ENCODE measurements at regions not wholly inside any gene's neighbourhood (a gene's known extent, or its start where the extent isn't known, plus 50 kb on each side); places are given as distances from the start of the nearest gene placed in this dataset.
"Not testable (repeated sequence)": the region's sequence is repeated elsewhere in the genome, so short reads cannot be mapped to it uniquely, and the experiment has no call there.

DNA sequence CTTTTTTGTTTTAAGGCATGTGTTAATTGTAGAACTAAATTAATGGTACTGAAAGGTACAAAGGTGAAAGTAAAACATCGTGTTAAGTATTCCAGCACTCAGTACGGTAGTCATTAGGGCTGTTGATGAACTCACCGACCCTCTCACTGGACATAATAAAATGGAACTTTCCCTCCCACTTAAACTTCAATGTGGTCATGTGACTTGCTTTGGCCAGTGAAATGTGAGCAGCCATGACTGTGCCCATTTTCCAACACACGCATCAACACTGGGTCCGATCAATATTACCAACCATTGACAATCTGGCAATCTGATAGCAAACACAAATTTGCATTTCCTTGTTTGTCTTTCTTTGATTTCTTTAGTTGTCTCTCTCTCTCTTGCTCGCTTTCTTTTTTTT is 125.1 kb downstream of the SPP2 start:
- H3K4me3 ChIP-seq (replicated peaks; ENCODE audit: low read depth, low read length): no peak overlapping the region
- TF ChIP-seq, protein P1, sequence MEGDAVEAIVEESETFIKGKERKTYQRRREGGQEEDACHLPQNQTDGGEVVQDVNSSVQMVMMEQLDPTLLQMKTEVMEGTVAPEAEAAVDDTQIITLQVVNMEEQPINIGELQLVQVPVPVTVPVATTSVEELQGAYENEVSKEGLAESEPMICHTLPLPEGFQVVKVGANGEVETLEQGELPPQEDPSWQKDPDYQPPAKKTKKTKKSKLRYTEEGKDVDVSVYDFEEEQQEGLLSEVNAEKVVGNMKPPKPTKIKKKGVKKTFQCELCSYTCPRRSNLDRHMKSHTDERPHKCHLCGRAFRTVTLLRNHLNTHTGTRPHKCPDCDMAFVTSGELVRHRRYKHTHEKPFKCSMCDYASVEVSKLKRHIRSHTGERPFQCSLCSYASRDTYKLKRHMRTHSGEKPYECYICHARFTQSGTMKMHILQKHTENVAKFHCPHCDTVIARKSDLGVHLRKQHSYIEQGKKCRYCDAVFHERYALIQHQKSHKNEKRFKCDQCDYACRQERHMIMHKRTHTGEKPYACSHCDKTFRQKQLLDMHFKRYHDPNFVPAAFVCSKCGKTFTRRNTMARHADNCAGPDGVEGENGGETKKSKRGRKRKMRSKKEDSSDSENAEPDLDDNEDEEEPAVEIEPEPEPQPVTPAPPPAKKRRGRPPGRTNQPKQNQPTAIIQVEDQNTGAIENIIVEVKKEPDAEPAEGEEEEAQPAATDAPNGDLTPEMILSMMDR (IDR thresholded peaks at IDR 0.05; ENCODE audit: low read depth, low read length, missing control alignments): no peak
- no peak for DNase-seq (ENCODE audit: extremely low read depth, low read depth)

DNA sequence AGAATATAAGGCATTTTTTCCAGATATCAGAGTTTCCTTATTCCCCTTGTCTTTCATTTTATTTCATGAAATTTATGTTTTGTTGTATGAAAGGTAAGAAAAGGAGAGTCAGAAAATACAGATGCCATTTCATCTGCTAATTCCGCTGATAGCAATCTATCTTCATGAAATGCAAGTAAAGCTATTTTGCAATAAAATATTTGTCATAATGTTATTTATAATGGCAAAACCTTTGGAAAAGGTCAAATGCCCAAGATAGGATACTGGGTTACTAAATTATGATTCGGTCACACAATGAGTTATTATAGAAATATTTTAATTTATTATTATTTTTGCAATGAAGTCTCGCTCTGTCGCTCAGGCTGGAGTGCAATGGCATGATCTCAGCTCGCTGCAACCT is 124.2 kb downstream of the SPP2 start:
- H3K4me3 ChIP-seq (replicated peaks; ENCODE audit: low read depth, low read length): no peak overlapping the region
- DNase-seq (ENCODE audit: extremely low read depth, low read depth): no peak
- TF ChIP-seq, protein P1 (IDR thresholded peaks at IDR 0.05; ENCODE audit: low read depth, low read length, missing control alignments): no peak

DNA sequence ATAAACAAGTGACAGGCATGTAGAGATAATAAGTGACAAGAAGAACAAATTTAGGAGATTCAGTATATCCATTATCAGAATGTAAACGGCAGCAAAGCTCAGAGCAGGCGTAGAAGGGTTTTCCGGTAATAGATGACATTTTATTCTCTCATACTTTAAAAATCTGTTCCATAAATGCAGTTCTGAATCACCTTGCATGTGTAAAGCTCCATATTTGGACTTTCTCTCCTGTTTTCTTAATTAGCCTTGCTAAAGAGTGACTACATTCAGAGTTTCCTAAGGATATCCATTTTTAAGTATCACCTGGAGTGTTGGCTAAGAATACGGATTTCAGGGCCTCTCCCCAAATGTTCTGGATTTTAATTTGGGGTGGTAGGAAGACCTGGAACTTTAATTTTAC is 122.0 kb downstream of the SPP2 start:
- TF ChIP-seq, protein P1 (IDR thresholded peaks at IDR 0.05; ENCODE audit: low read depth, low read length, missing control alignments): no peak
- no peak for DNase-seq (ENCODE audit: extremely low read depth, low read depth)
- no peak overlapping the region for H3K4me3 ChIP-seq (replicated peaks; ENCODE audit: low read depth, low read length)

DNA sequence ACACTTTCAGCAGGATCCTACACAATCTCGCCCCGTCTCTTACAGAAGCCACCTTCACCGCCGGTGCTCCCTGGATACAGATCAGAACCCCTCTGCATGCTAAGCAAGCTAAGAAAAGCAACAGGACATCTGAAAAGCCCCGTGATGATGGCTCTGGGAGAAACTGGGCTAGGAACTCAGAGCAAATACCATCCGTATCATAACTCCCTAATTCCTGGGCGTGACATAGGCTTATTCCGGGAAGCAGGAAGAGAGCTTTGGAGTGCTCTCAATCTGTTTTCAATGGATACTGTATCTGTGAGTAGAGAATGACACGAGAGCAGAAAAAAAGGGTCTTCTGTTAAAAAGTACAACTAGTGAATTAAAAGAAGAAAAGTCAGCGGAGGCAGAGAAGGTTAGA is 121.6 kb downstream of the SPP2 start:
- no peak overlapping the region for H3K4me3 ChIP-seq (replicated peaks; ENCODE audit: low read depth, low read length)
- TF ChIP-seq, protein P1 (IDR thresholded peaks at IDR 0.05; ENCODE audit: low read depth, low read length, missing control alignments): no peak
- DNase-seq (ENCODE audit: extremely low read depth, low read depth): no peak

DNA sequence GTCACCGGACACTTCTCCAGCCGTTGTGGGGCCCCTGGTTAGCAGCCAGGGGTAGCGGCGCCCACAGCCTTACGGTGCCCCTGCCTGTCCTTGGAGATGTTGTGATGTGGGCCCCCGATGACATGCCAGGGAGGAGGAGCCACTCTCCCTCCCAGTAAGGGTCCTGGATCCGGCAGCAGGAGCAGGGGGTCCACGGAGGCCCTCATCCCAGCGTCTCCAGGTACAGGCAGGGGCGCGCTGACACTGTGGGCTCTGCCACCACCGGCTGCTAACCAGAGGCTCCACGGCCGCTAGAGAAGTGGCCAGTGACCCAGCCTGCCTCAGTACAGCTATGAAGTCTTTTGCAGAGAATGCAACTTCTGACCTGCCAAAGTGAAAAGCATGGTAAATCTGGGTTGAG is 121.2 kb downstream of the SPP2 start:
- DNase-seq (ENCODE audit: extremely low read depth, low read depth): no peak
- TF ChIP-seq, protein P1 (IDR thresholded peaks at IDR 0.05; ENCODE audit: low read depth, low read length, missing control alignments): no peak
- H3K4me3 ChIP-seq (replicated peaks; ENCODE audit: low read depth, low read length): no peak overlapping the region

DNA sequence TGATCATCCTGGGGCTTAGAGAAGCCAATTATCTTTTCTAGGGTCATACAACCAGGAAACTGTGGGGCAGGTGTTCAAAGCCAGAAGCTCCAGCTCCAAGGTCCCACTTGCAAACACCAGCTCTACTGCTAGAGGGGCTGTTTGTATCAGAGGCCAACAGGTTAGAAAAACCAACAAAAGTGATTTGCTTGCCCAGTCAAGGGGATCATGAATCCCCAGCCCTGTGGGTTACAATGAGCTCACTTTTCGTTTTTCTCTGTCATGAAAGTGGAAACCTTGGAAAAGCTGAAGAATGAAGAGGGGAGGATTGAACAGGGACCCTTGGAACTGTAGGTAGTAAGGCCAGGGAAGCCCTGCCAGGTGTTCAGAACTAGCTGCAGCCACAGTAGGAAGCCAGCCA is 119.2 kb downstream of the SPP2 start:
- TF ChIP-seq, protein P1 (IDR thresholded peaks at IDR 0.05; ENCODE audit: low read depth, low read length, missing control alignments): no peak
- H3K4me3 ChIP-seq (replicated peaks; ENCODE audit: low read depth, low read length): no peak overlapping the region
- no peak for DNase-seq (ENCODE audit: extremely low read depth, low read depth)

DNA sequence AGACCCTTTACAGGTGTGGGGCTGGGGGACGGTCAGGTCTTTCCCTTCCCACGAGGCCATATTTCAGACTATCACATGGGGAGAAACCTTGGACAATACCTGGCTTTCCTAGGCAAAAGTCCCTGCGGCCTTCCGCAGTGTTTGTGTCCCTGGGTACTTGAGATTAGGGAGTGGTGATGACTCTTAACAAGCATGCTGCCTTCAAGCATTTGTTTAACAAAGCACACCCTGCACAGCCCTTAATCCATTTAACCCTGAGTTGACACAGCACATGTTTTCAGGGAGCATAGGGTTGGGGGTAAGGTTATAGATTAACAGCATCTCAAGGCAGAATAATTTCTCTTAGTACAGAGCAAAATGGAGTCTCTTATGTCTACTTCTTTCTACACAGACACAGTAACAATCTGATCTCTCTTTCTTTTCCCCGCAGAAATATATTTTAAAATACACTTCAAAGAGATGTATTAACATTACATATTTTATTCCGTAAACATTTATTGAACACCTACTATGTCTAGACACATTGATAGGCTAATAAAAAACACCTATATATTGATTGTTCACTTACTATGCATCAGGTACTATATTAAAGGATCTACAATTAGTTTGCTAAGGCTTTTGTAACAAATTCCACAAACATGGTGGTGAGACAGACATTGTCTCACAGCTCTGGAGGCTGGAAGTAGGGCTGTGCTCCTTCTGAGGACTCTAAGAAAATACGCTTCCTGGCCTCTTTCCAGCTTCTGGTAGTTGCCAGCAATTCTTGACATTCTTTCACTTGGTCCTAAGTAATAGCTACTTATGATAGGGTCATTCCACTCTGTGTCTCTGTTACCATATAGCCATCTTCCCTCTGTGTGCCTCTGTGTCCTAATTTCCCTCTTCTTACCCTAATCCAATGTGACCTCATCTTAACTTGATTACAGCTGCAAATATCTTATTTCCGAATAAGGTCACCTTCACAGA is 118.4 kb downstream of the SPP2 start:
- H3K4me3 ChIP-seq (replicated peaks; ENCODE audit: low read depth, low read length): not testable (repeated sequence)
- DNase-seq (ENCODE audit: extremely low read depth, low read depth): peak; percentile 21

Data from HFF-Myc (cell line).